ENCODE measurements at regions not wholly inside any gene's neighbourhood (a gene's known extent, or its start where the extent isn't known, plus 50 kb on each side); places are given as distances from the start of the nearest gene placed in this dataset.

- no peak for DNase-seq (ENCODE audit: low spot score)
- no peak for TF ChIP-seq CTCF (IDR thresholded peaks at IDR 0.05; ENCODE audit: extremely low read depth, insufficient read depth, missing control alignments)
- in situ Hi-C loops (cut with MboI; ENCODE audit: low pct_unique_long_range_greater_than_20kb, low sequenced_read_pairs, unreplicated experiment), result no loop called here
These were observed 247.3 kb upstream of the KCNH8 start for GRCh38 chr3:18900994-18901393.

GRCh38 chr3:18898911-18899310, 249.4 kb upstream of the KCNH8 start:
- DNase-seq (ENCODE audit: low spot score), result no peak
- in situ Hi-C loops (cut with MboI; ENCODE audit: low pct_unique_long_range_greater_than_20kb, low sequenced_read_pairs, unreplicated experiment), result no loop called here
- TF ChIP-seq CTCF (IDR thresholded peaks at IDR 0.05; ENCODE audit: extremely low read depth, insufficient read depth, missing control alignments), result no peak

- in situ Hi-C loops (cut with MboI; ENCODE audit: low pct_unique_long_range_greater_than_20kb, low sequenced_read_pairs, unreplicated experiment), result no loop called here
- DNase-seq (ENCODE audit: low spot score), result no peak
- TF ChIP-seq CTCF (IDR thresholded peaks at IDR 0.05; ENCODE audit: extremely low read depth, insufficient read depth, missing control alignments), result no peak
These were observed 255.6 kb upstream of the KCNH8 start for GRCh38 chr3:18892756-18893155.

- no peak for DNase-seq (ENCODE audit: low spot score)
- in situ Hi-C loops (cut with MboI; ENCODE audit: low pct_unique_long_range_greater_than_20kb, low sequenced_read_pairs, unreplicated experiment), result no loop called here
- TF ChIP-seq CTCF (IDR thresholded peaks at IDR 0.05; ENCODE audit: extremely low read depth, insufficient read depth, missing control alignments), result no peak
These were observed 256.3 kb upstream of the KCNH8 start for GRCh38 chr3:18892047-18892446.

GRCh38 chr3:18891641-18892040, 256.7 kb upstream of the KCNH8 start:
- DNase-seq (ENCODE audit: low spot score), result no peak
- no peak for TF ChIP-seq CTCF (IDR thresholded peaks at IDR 0.05; ENCODE audit: extremely low read depth, insufficient read depth, missing control alignments)
- in situ Hi-C loops (cut with MboI; ENCODE audit: low pct_unique_long_range_greater_than_20kb, low sequenced_read_pairs, unreplicated experiment), result no loop called here

- in situ Hi-C loops (cut with MboI; ENCODE audit: low pct_unique_long_range_greater_than_20kb, low sequenced_read_pairs, unreplicated experiment), result no loop called here
- no peak for DNase-seq (ENCODE audit: low spot score)
- TF ChIP-seq CTCF (IDR thresholded peaks at IDR 0.05; ENCODE audit: extremely low read depth, insufficient read depth, missing control alignments), result no peak
These were observed 257.9 kb upstream of the KCNH8 start for GRCh38 chr3:18890449-18890848.

- TF ChIP-seq CTCF (IDR thresholded peaks at IDR 0.05; ENCODE audit: extremely low read depth, insufficient read depth, missing control alignments), result no peak
- DNase-seq (ENCODE audit: low spot score), result no peak
- in situ Hi-C loops (cut with MboI; ENCODE audit: low pct_unique_long_range_greater_than_20kb, low sequenced_read_pairs, unreplicated experiment), result no loop called here
These were observed 259.5 kb upstream of the KCNH8 start for GRCh38 chr3:18888819-18889218.

Measured in GM13977 (cell line).